Thymus (tissue), 11 donors: ENCODE measurements at regions not wholly inside any gene's neighbourhood (a gene's known extent, or its start where the extent isn't known, plus 50 kb on each side); places are given as distances from the start of the nearest gene placed in this dataset.

Experiments used
- DNase-seq, 9 donors: peaks; one replicate each; pipeline ENCODE4 v3.0.0-alpha.2; 2013; ENCODE audit warnings: low spot score in 9 of 9, low read depth in 6 of 9, missing footprints in 1 of 9
- H3K27ac ChIP-seq, 2 donors: one replicate each; pipeline ENCODE4 v1.5.1; 2013; ENCODE audit warnings: control low read depth in 1 of 2, low read depth in 1 of 2, low read length in 1 of 2, mild to moderate bottlenecking in 1 of 2, moderate library complexity in 1 of 2
- H3K27me3 ChIP-seq, 2 donors: one replicate each; pipeline ENCODE4 v1.5.1; 2013; ENCODE audit warnings: low read length in 1 of 2; ENCODE audit not compliant: control insufficient read depth in 2 of 2, insufficient read depth in 1 of 2
- H3K36me3 ChIP-seq, 2 donors: one replicate each; pipeline ENCODE4 v1.5.1; 2013; ENCODE audit warnings: low read length in 1 of 2, mild to moderate bottlenecking in 1 of 2, moderate library complexity in 1 of 2; ENCODE audit not compliant: control insufficient read depth in 2 of 2, insufficient read depth in 2 of 2
- H3K4me1 ChIP-seq, 2 donors: one replicate each; pipeline ENCODE4 v1.5.1; 2013; ENCODE audit warnings: low read length in 2 of 2; ENCODE audit not compliant: control insufficient read depth in 2 of 2, insufficient read depth in 2 of 2
- H3K4me3 ChIP-seq, 2 donors: one replicate each; pipeline ENCODE4 v1.5.1; 2013; ENCODE audit warnings: low read length in 2 of 2, control low read depth in 1 of 2, mild to moderate bottlenecking in 1 of 2
- H3K9me3 ChIP-seq, 2 donors: one replicate each; pipeline ENCODE4 v1.5.1; 2013; ENCODE audit warnings: low read length in 1 of 2, mild to moderate bottlenecking in 1 of 2; ENCODE audit not compliant: control insufficient read depth in 2 of 2, insufficient read depth in 1 of 2
- WGBS: extraction: QIAGEN DNeasy Blood & Tissue Kit; methylation state at CpG from one replicate; pipeline ENCODE4 v1.1.7; 2013; 5-methylcytosine and 5-hydroxymethylcytosine counted together
- donor health status: healthy.

DNA sequence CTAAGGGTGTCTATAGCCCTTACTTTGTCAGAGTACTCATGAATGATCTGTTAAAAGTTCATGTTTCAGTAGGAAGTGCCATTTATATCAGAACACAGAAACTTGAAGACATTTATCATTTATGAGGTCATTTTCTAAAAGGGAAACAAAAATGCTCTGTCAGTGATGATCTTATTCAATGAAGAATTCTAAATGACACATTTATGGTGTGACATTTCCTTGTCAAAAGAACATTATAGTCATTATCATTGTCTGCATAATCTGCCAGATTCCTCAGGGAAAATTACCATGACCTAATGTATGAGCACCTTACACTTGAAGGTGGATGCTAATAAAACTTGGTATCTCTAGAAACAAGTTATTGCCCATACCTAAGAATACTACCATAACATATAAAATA lies 853.8 kb upstream of the SLITRK6 start:
- H3K27me3 ChIP-seq: no peaks in the 10 kb centered on the region
- no peak overlapping the region for H3K4me3 ChIP-seq
- H3K4me1 ChIP-seq: no peaks in the 10 kb centered on the region
- no peaks in the 10 kb centered on the region for H3K36me3 ChIP-seq
- no peaks in the 10 kb centered on the region for H3K9me3 ChIP-seq
- DNase-seq: no peak
- H3K27ac ChIP-seq: no peak overlapping the region

DNA sequence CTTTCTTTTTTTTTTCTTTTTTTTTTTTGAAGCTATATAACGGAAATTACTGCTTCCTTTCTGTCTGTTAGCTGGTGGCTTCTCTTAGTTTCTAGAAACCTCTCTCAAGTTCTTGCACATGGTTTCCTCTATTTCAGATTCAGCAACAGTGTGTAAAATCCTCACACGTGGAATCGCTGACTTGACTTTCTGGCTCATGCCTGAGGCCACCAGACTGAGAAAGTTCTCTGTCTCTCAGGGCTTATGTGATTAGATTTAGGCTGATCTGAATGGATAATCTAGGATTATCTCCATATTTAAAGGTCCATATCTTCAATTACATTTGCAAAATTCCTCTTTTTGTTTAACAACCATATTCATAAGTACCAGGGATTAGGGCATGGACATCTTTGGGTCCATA lies 856.3 kb upstream of the SLITRK6 start:
- 92% methylated on average over 3 of the region's 3 CpGs for WGBS
- H3K4me1 ChIP-seq: no peaks in the 10 kb centered on the region

DNA sequence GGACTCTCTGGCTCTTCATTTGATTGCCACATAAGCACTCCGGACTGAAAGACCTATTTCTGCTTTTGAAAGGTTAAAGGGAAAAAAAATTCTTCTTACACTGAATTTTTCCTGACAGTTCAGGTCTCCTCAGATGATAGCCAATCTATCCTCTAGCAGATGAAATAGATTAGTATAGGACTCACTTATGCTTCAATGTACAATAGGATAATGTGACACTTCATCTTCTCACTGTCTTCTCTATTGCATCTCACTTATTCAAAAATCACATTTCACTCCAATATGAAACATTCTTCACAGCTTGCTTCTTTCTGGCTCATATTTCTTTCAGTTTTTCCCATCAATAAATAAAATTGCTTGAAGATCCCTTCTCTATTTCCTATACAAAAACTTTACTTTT lies 860.9 kb upstream of the SLITRK6 start:
- H3K36me3 ChIP-seq: no peaks in the 10 kb centered on the region
- H3K4me1 ChIP-seq: no peaks in the 10 kb centered on the region
- H3K9me3 ChIP-seq: peaks cover 0 to 3% of the 10 kb centered on the region in 2 donors
- no peak overlapping the region for H3K4me3 ChIP-seq
- no peaks in the 10 kb centered on the region for H3K27me3 ChIP-seq
- no peak for DNase-seq
- WGBS: 88% methylated on average over 1 of the region's 1 CpG
- no peak overlapping the region for H3K27ac ChIP-seq

More for the DNA sequence above, 856.3 kb upstream of the SLITRK6 start:
- DNase-seq: no peak
- H3K4me3 ChIP-seq: no peak overlapping the region
- no peak overlapping the region for H3K27ac ChIP-seq
- H3K36me3 ChIP-seq: no peaks in the 10 kb centered on the region
- H3K27me3 ChIP-seq: no peaks in the 10 kb centered on the region
- H3K9me3 ChIP-seq: no peaks in the 10 kb centered on the region

DNA sequence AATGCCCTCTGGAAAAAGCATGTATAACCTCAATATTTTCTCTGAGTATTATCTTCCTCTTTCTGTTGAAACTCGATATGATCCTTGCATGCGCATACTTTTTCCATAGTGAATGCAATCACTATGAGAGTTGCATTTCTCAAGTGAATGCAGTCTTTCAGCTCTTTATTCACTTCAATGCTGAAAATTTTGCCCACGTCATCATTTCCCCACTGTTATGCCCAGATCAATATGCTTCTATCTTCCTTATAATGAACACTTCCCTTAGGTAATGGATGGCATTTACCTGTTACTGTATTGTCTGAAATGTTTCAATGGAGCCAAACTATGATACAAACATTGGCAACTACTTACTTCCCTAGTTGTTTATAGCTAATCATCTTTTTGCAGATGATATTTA lies 866.6 kb upstream of the SLITRK6 start:
- H3K27me3 ChIP-seq: no peaks in the 10 kb centered on the region
- H3K36me3 ChIP-seq: no peaks in the 10 kb centered on the region
- H3K4me3 ChIP-seq: no peak overlapping the region
- DNase-seq: no peak
- no peak overlapping the region for H3K27ac ChIP-seq
- 95% methylated on average over 3 of the region's 3 CpGs for WGBS
- H3K4me1 ChIP-seq: no peaks in the 10 kb centered on the region
- H3K9me3 ChIP-seq: peaks cover 0 to 3% of the 10 kb centered on the region in 2 donors

GRCh38 chr13:86673931-86674431 lies 874.8 kb upstream of the SLITRK6 start:
- no peak overlapping the region for H3K4me3 ChIP-seq
- no peak overlapping the region for H3K27ac ChIP-seq
- H3K36me3 ChIP-seq: no peaks in the 10 kb centered on the region
- no peak for DNase-seq
- H3K9me3 ChIP-seq: no peaks in the 10 kb centered on the region
- H3K4me1 ChIP-seq: no peaks in the 10 kb centered on the region
- no peaks in the 10 kb centered on the region for H3K27me3 ChIP-seq

DNA sequence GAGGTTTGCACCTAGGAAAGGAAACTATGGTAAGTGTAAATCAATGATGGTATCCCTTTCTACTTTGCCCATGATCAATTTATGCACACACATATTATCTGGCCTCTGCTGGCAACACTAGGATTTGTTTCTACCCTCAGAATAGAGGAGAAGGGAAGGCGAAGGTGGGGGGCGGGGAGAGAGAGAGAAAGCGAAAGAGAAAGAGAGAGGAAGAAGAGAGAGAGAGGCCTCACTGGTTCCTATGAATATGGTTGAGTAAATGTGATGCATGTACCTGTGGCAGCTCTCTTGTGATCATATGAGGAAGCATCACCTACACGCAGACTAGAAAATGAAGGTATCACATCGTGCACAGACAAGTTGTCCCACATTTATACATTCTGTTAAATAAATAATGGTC lies 882.0 kb upstream of the SLITRK6 start:
- 76% methylated on average over 5 of the region's 5 CpGs for WGBS
- DNase-seq: no peak
- Histone ChIP-seq H3K27ac (no peak overlapping the region), H3K4me1 (no peaks in the 10 kb centered on the region), H3K27me3 (no peaks in the 10 kb centered on the region), H3K9me3 (no peaks in the 10 kb centered on the region), H3K4me3 (no peak overlapping the region), H3K36me3 (no peaks in the 10 kb centered on the region)

- Histone ChIP-seq H3K4me3 (no peak overlapping the region), H3K27me3 (no peaks in the 10 kb centered on the region), H3K9me3 (no peaks in the 10 kb centered on the region), H3K27ac (no peak overlapping the region), H3K36me3 (no peaks in the 10 kb centered on the region), H3K4me1 (no peaks in the 10 kb centered on the region)
- DNase-seq: no peak
These were observed 885.2 kb upstream of the SLITRK6 start for GRCh38 chr13:86684402-86684801.

- Histone ChIP-seq H3K27me3 (no peaks in the 10 kb centered on the region), H3K4me1 (no peaks in the 10 kb centered on the region), H3K36me3 (no peaks in the 10 kb centered on the region), H3K4me3 (no peak overlapping the region), H3K27ac (no peak overlapping the region), H3K9me3 (peaks cover 0 to 3% of the 10 kb centered on the region in 2 donors)
- WGBS: 85% methylated on average over 2 of the region's 2 CpGs
- DNase-seq: no peak
These were observed 890.7 kb upstream of the SLITRK6 start for GRCh38 chr13:86689911-86690310.

GRCh38 chr13:86692291-86692690 lies 893.1 kb upstream of the SLITRK6 start:
- WGBS: 91% methylated on average over 2 of the region's 2 CpGs
- H3K36me3 ChIP-seq: no peaks in the 10 kb centered on the region

DNA sequence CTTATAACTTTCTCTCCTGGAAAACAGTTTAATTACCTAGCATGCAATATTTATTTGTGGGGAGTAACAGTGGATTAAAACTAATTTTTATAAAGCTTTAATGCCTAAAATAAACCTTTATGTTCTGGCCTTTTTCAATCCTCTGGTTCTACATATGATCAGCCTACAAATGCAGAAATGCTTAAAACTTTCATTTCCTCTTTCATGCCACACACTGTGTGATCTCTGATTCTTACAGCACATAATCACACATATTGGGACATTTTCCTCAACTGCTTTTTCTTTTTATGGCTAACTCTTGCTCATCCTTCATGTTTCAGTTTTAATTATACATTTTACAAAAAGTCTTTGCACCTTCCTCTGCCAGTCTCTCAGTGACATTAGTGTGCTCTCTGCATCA lies 910.8 kb upstream of the SLITRK6 start:
- H3K9me3 ChIP-seq: no peaks in the 10 kb centered on the region

More at GRCh38 chr13:86692291-86692690, 893.1 kb upstream of the SLITRK6 start:
- DNase-seq: no peak
- no peaks in the 10 kb centered on the region for H3K27me3 ChIP-seq
- H3K9me3 ChIP-seq: peaks cover 0 to 4% of the 10 kb centered on the region in 2 donors
- no peak overlapping the region for H3K27ac ChIP-seq
- no peaks in the 10 kb centered on the region for H3K4me1 ChIP-seq
- no peak overlapping the region for H3K4me3 ChIP-seq

More for the DNA sequence above, 910.8 kb upstream of the SLITRK6 start:
- H3K4me1 ChIP-seq: no peaks in the 10 kb centered on the region
- no peaks in the 10 kb centered on the region for H3K27me3 ChIP-seq
- no peak for DNase-seq
- no peak overlapping the region for H3K4me3 ChIP-seq
- no peak overlapping the region for H3K27ac ChIP-seq
- no peaks in the 10 kb centered on the region for H3K36me3 ChIP-seq
